ENCODE measurements at regions not wholly inside any gene's neighbourhood (a gene's known extent, or its start where the extent isn't known, plus 50 kb on each side); places are given as distances from the start of the nearest gene placed in this dataset.

DNA sequence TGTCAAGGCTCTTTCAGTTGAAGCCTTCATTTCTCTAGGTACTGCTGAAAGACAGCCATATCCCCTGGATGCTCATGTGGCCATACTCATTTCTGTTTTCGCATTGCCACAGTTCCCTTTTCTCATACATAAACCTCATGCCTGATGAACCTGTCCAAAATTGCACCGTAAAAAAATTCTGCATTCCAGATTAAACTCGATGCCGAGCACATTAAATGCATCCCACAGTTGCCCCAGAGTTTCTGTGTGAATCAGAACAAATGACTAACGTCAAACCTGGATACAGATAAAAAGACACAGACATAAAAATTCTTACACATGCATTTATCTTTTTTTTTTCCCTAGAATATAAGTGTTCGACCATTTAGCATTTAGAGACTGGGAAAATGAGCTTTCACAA is 288.2 kb downstream of the COG6 start:
- Histone ChIP-seq H3K27me3 (ENCODE audit: control insufficient read depth in 1 of 2, insufficient read depth in 2 of 2, low read length in 2 of 2) (no peaks in the 10 kb centered on the region), H3K9me3 (ENCODE audit: control insufficient read depth in 1 of 2, insufficient read depth in 1 of 2, low read length in 2 of 2) (no peaks in the 10 kb centered on the region), H3K36me3 (ENCODE audit: insufficient read depth, low read length) (no peaks in the 10 kb centered on the region), H3K4me3 (ENCODE audit: low read length) (no peak overlapping the region), H3K27ac (ENCODE audit: low read depth in 1 of 2, low read length in 2 of 2) (no peak overlapping the region), H3K4me1 (ENCODE audit: insufficient read depth, low read length) (peaks cover 8% of the 10 kb centered on the region)
- DNase-seq (no peak), ATAC-seq (ENCODE audit: poor library complexity) (no peak)
- intact Hi-C loops (cut with DNase I, micrococcal nuclease): loop anchor here in 1 of 2 experiments (5.0 kb wide), 3 partner anchors 124 to 261 kb away; no protein-coding TSS in a partner anchor
- ChIA-PET POLR2A (interaction anchor here (0.7 kb wide), 1 partner anchor 1075 kb away, joined by 3 read pairs; no protein-coding TSS in a partner anchor), CTCF (interaction anchor here (1.1 to 2.6 kb wide), 4 partner anchors 9 to 833 kb away, joined by 3 to 30 read pairs (median 6); no protein-coding TSS in a partner anchor)
- Mint-ChIP-seq H3K4me1 (ENCODE audit: low read depth) (peaks cover 5% of the 10 kb centered on the region), H3K27ac (no peak overlapping the region), H3K9me3 (no peaks in the 10 kb centered on the region), H3K4me3 (no peak overlapping the region), H3K27me3 (no peaks in the 10 kb centered on the region), H3K36me3 (ENCODE audit: low read depth) (no peaks in the 10 kb centered on the region)
- TF ChIP-seq, protein P1, sequence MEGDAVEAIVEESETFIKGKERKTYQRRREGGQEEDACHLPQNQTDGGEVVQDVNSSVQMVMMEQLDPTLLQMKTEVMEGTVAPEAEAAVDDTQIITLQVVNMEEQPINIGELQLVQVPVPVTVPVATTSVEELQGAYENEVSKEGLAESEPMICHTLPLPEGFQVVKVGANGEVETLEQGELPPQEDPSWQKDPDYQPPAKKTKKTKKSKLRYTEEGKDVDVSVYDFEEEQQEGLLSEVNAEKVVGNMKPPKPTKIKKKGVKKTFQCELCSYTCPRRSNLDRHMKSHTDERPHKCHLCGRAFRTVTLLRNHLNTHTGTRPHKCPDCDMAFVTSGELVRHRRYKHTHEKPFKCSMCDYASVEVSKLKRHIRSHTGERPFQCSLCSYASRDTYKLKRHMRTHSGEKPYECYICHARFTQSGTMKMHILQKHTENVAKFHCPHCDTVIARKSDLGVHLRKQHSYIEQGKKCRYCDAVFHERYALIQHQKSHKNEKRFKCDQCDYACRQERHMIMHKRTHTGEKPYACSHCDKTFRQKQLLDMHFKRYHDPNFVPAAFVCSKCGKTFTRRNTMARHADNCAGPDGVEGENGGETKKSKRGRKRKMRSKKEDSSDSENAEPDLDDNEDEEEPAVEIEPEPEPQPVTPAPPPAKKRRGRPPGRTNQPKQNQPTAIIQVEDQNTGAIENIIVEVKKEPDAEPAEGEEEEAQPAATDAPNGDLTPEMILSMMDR (IDR thresholded peaks at IDR 0.05): no peak

DNA sequence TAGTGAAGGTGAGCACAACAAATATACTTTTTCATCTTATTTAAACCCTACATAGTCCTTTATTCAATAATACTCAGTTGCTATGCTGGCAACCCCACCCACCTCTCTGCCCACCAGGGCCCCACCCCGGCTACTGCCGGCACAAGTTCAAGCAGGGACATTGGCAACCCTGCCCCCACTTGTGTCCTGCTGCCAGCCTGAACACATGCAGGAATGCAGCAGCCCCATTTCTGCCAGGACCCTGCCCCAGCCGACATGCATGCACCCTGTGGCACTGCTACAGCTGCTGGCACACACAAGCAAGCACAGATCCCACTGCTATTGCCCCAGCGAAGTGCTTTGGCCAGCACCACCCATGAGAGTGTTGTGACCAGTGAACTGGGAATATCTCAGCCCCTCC is 289.8 kb downstream of the COG6 start:
- intact Hi-C loops (cut with DNase I, micrococcal nuclease): no loop called here
- CTCF ChIA-PET: no interaction called here
- H3K4me1 Mint-ChIP-seq (ENCODE audit: low read depth): peaks cover 5% of the 10 kb centered on the region

DNA sequence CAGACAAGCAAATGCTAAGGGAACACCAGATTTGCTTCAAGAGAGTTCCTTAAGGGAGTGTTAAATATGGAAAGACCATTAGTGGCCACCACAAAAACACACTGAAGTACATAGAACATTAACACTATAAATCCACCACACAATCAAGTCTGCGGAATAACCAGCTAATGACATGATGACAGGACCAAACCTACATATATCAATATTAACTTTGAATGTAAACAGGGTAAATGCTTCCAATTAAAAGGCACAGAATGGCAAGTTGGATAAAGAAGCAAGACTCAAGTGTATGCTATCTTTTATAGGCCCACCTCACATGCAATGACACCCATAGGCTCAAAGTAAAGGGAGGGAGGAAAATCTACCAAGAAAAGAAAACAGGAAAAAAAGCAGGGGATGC is 291.3 kb downstream of the COG6 start:
- no peak overlapping the region for H3K27ac Mint-ChIP-seq
- DNase-seq (no peak), ATAC-seq (ENCODE audit: poor library complexity) (no peak)
- H3K9me3 ChIP-seq (ENCODE audit: control insufficient read depth in 1 of 2, insufficient read depth in 1 of 2, low read length in 2 of 2): no peaks in the 10 kb centered on the region
- H3K4me1 ChIP-seq (ENCODE audit: insufficient read depth, low read length): peaks cover 8% of the 10 kb centered on the region
- H3K4me3 ChIP-seq (ENCODE audit: low read length): no peak overlapping the region
- H3K4me1 Mint-ChIP-seq (ENCODE audit: low read depth): peaks cover 14% of the 10 kb centered on the region
- no peaks in the 10 kb centered on the region for H3K27me3 ChIP-seq (ENCODE audit: control insufficient read depth in 1 of 2, insufficient read depth in 2 of 2, low read length in 2 of 2)
- no peaks in the 10 kb centered on the region for H3K27me3 Mint-ChIP-seq
- H3K9me3 Mint-ChIP-seq: no peaks in the 10 kb centered on the region
- H3K4me3 Mint-ChIP-seq: no peak overlapping the region
- intact Hi-C loops (cut with DNase I, micrococcal nuclease): no loop called here
- no peak overlapping the region for H3K27ac ChIP-seq (ENCODE audit: low read depth in 1 of 2, low read length in 2 of 2)
- H3K36me3 Mint-ChIP-seq (ENCODE audit: low read depth): no peaks in the 10 kb centered on the region
- no peaks in the 10 kb centered on the region for H3K36me3 ChIP-seq (ENCODE audit: insufficient read depth, low read length)
- TF ChIP-seq, protein P1 (IDR thresholded peaks at IDR 0.05): no peak
- ChIA-PET CTCF (no interaction called here), POLR2A (no interaction called here)

More for the DNA sequence above, 289.8 kb downstream of the COG6 start:
- H3K36me3 ChIP-seq (ENCODE audit: insufficient read depth, low read length): no peaks in the 10 kb centered on the region
- no peak overlapping the region for H3K27ac ChIP-seq (ENCODE audit: low read depth in 1 of 2, low read length in 2 of 2)
- peaks cover 8% of the 10 kb centered on the region for H3K4me1 ChIP-seq (ENCODE audit: insufficient read depth, low read length)
- no peak for DNase-seq
- H3K36me3 Mint-ChIP-seq (ENCODE audit: low read depth): no peaks in the 10 kb centered on the region
- H3K27ac Mint-ChIP-seq: no peak overlapping the region
- H3K4me3 Mint-ChIP-seq: no peak overlapping the region
- H3K4me3 ChIP-seq (ENCODE audit: low read length): no peak overlapping the region
- H3K27me3 ChIP-seq (ENCODE audit: control insufficient read depth in 1 of 2, insufficient read depth in 2 of 2, low read length in 2 of 2): no peaks in the 10 kb centered on the region
- no peak for ATAC-seq (ENCODE audit: poor library complexity)
- TF ChIP-seq, protein P1 (IDR thresholded peaks at IDR 0.05): no peak
- no peaks in the 10 kb centered on the region for H3K9me3 Mint-ChIP-seq
- no peaks in the 10 kb centered on the region for H3K9me3 ChIP-seq (ENCODE audit: control insufficient read depth in 1 of 2, insufficient read depth in 1 of 2, low read length in 2 of 2)
- H3K27me3 Mint-ChIP-seq: no peaks in the 10 kb centered on the region
- POLR2A ChIA-PET: no interaction called here
